ENCODE measurements at regions not wholly inside any gene's neighbourhood (a gene's known extent, or its start where the extent isn't known, plus 50 kb on each side); places are given as distances from the start of the nearest gene placed in this dataset.
"Not testable (repeated sequence)": the region's sequence is repeated elsewhere in the genome, so short reads cannot be mapped to it uniquely, and the experiment has no call there.

- H3K18ac ChIP-seq (ENCODE audit: low read depth, low read length); dilution Hi-C loops (cut with HindIII; ENCODE audit: low sequenced_read_pairs, unreplicated experiment); intact Hi-C loops (cut with micrococcal nuclease); CTCF ChIA-PET; H4K91ac ChIP-seq (ENCODE audit: insufficient read depth, low read depth, low read length); H3K4me1 ChIP-seq (ENCODE audit: control insufficient read depth, insufficient read depth, low read length); H3K27ac ChIP-seq (ENCODE audit: insufficient read depth, low read length); H2BK20ac ChIP-seq (ENCODE audit: low read depth, low read length); DNase-seq; H2AK5ac ChIP-seq (ENCODE audit: low read depth, low read length); H3K14ac ChIP-seq (replicated peaks; ENCODE audit: low read depth, low read length); H3K9me3 ChIP-seq (ENCODE audit: control insufficient read depth, insufficient read depth, low read length); H3K56ac ChIP-seq (ENCODE audit: extremely low read depth, insufficient read depth, low read length); H3K36me3 ChIP-seq (ENCODE audit: control insufficient read depth, insufficient read depth, low read length); H3K23ac ChIP-seq (ENCODE audit: low read depth, low read length); H2BK15ac ChIP-seq (ENCODE audit: low read depth, low read length); H3K79me1 ChIP-seq (ENCODE audit: low read depth in 1 of 2, low read length in 2 of 2); H4K5ac ChIP-seq (ENCODE audit: low read depth, low read length); POLR2A ChIA-PET (ENCODE audit: unreplicated experiment); H3K4me3 ChIP-seq (ENCODE audit: insufficient read depth, low read depth, low read length); H2BK5ac ChIP-seq (ENCODE audit: low read depth, low read length, poor library complexity, severe bottlenecking); H2BK120ac ChIP-seq (ENCODE audit: low read depth, low read length); ATAC-seq (ENCODE audit: low read depth); H3K4me2 ChIP-seq (ENCODE audit: low read depth, low read length); H2AK9ac ChIP-seq (replicated peaks; ENCODE audit: low read depth, low read length, poor library complexity); in situ Hi-C loops (cut with MboI; ENCODE audit: low sequenced_read_pairs); H4K8ac ChIP-seq (ENCODE audit: low read depth in 2 of 2, low read length in 2 of 2); H3K27me3 ChIP-seq (ENCODE audit: control insufficient read depth, insufficient read depth, low read length); H3K9ac ChIP-seq (ENCODE audit: low read depth, low read length); H3K4ac ChIP-seq (ENCODE audit: low read depth, low read length); BruUV-seq (replicated peaks); H4K20me1 ChIP-seq (ENCODE audit: insufficient read depth, low read length); H3K9me1 ChIP-seq (ENCODE audit: insufficient read depth, low read length); H2AFZ ChIP-seq (replicated peaks; ENCODE audit: low read length, poor library complexity): not testable (repeated sequence)
- WGBS, 2 experiments (ENCODE audit: extremely low coverage in 2 of 2, insufficient read length in 1 of 2): 46% methylated on average over 3 of the region's 9 CpGs; no CpG with 5 or more reads in 1 of the 2 experiments
These were observed 3077.5 kb downstream of the RPIA start for GRCh38 chr2:91768997-91769396.

DNA sequence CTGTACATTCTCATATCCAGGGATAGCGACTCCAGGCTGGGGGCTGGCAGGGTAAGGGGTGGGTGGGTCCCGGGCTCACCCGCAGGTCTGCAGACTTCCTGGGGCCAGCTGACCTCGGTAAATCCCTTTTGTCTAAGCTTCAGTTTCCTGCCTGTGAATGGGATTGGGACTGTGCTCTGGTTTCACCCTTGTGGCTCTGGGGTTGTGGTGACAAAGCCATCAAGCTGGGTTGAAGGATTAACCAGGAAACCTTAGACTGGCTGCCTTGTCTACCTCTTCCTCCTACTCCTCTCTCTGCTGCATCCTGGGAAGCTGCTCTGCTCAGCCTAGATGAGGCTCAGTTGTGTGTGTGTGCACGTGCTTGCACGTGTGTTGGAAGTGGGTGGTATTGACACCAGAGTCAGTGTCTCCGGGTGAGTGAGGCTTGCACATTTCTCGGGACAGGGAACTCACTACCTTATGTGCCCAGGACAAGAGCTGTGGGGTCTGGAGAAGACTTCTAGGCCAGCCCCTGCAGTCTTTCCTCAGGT is 3078.6 kb downstream of the RPIA start:
- H3K4me3 ChIP-seq (ENCODE audit: insufficient read depth, low read depth, low read length); in situ Hi-C loops (cut with MboI; ENCODE audit: low sequenced_read_pairs); H2AFZ ChIP-seq (replicated peaks; ENCODE audit: low read length, poor library complexity); H3K9me3 ChIP-seq (ENCODE audit: control insufficient read depth, insufficient read depth, low read length); H3K56ac ChIP-seq (ENCODE audit: extremely low read depth, insufficient read depth, low read length); H3K4me1 ChIP-seq (ENCODE audit: control insufficient read depth, insufficient read depth, low read length); H4K91ac ChIP-seq (ENCODE audit: insufficient read depth, low read depth, low read length); H3K9ac ChIP-seq (ENCODE audit: low read depth, low read length); H2BK20ac ChIP-seq (ENCODE audit: low read depth, low read length); H2AK9ac ChIP-seq (replicated peaks; ENCODE audit: low read depth, low read length, poor library complexity); H2BK120ac ChIP-seq (ENCODE audit: low read depth, low read length); H3K18ac ChIP-seq (ENCODE audit: low read depth, low read length); H3K27ac ChIP-seq (ENCODE audit: insufficient read depth, low read length); H3K79me1 ChIP-seq (ENCODE audit: low read depth in 1 of 2, low read length in 2 of 2); H3K4me2 ChIP-seq (ENCODE audit: low read depth, low read length); POLR2A ChIA-PET (ENCODE audit: unreplicated experiment); CTCF ChIA-PET; H2AK5ac ChIP-seq (ENCODE audit: low read depth, low read length); H4K5ac ChIP-seq (ENCODE audit: low read depth, low read length); H3K4ac ChIP-seq (ENCODE audit: low read depth, low read length); H4K20me1 ChIP-seq (ENCODE audit: insufficient read depth, low read length); DNase-seq; H3K9me1 ChIP-seq (ENCODE audit: insufficient read depth, low read length); H3K23ac ChIP-seq (ENCODE audit: low read depth, low read length); H2BK15ac ChIP-seq (ENCODE audit: low read depth, low read length); intact Hi-C loops (cut with micrococcal nuclease); ATAC-seq (ENCODE audit: low read depth); H3K14ac ChIP-seq (replicated peaks; ENCODE audit: low read depth, low read length); H2BK5ac ChIP-seq (ENCODE audit: low read depth, low read length, poor library complexity, severe bottlenecking); dilution Hi-C loops (cut with HindIII; ENCODE audit: low sequenced_read_pairs, unreplicated experiment); H3K36me3 ChIP-seq (ENCODE audit: control insufficient read depth, insufficient read depth, low read length); H4K8ac ChIP-seq (ENCODE audit: low read depth in 2 of 2, low read length in 2 of 2); BruUV-seq (replicated peaks); H3K27me3 ChIP-seq (ENCODE audit: control insufficient read depth, insufficient read depth, low read length): not testable (repeated sequence)
- WGBS, 2 experiments (ENCODE audit: extremely low coverage in 2 of 2, insufficient read length in 1 of 2): 100% methylated on average over 1 of the region's 8 CpGs; no CpG with 5 or more reads in 1 of the 2 experiments

Data from IMR-90 (cell line).